ENCODE measurements at regions not wholly inside any gene's neighbourhood (a gene's known extent, or its start where the extent isn't known, plus 50 kb on each side); places are given as distances from the start of the nearest gene placed in this dataset.

GRCh38 chr18:73487966-73488365, 620.2 kb upstream of the NETO1 start:
- no peak for ATAC-seq
- no peak for TF ChIP-seq ZNF565 (CRISPR knock-in tag; conservative IDR thresholded peaks at IDR 0.05; ENCODE audit: low read depth)
- TF ChIP-seq RARB (CRISPR knock-in tag; IDR thresholded peaks at IDR 0.05), result no peak
- no peak for TF ChIP-seq TOX (CRISPR knock-in tag; IDR thresholded peaks at IDR 0.05; ENCODE audit: borderline replicate concordance)
- TF ChIP-seq CSRNP3 (CRISPR knock-in tag; IDR thresholded peaks at IDR 0.05), result no peak
- TF ChIP-seq GLIS3 (CRISPR knock-in tag; IDR thresholded peaks at IDR 0.05), result no peak
- no peak for TF ChIP-seq PATZ1 (CRISPR knock-in tag; IDR thresholded peaks at IDR 0.05; ENCODE audit: borderline replicate concordance)
- TF ChIP-seq ZC3H10 (CRISPR knock-in tag; IDR thresholded peaks at IDR 0.05), result no peak
- no peak for TF ChIP-seq ARNTL (CRISPR knock-in tag; IDR thresholded peaks at IDR 0.05; ENCODE audit: borderline replicate concordance, low read depth)
- TF ChIP-seq OSR1 (CRISPR knock-in tag; IDR thresholded peaks at IDR 0.05), result no peak
- TF ChIP-seq ZNF8 (CRISPR knock-in tag; IDR thresholded peaks at IDR 0.05), result no peak
- TF ChIP-seq CSDC2 (CRISPR knock-in tag; IDR thresholded peaks at IDR 0.05), result no peak
- TF ChIP-seq TCF4 (CRISPR knock-in tag; IDR thresholded peaks at IDR 0.05; ENCODE audit: borderline replicate concordance), result no peak
- TF ChIP-seq TSHZ2 (CRISPR knock-in tag; IDR thresholded peaks at IDR 0.05), result no peak
- TF ChIP-seq POU6F1 (CRISPR knock-in tag; IDR thresholded peaks at IDR 0.05; ENCODE audit: borderline replicate concordance, low read depth), result no peak
- TF ChIP-seq ZNF70 (CRISPR knock-in tag; IDR thresholded peaks at IDR 0.05), result no peak
- TF ChIP-seq ESRRG (CRISPR knock-in tag; IDR thresholded peaks at IDR 0.05), result no peak
- no peak for TF ChIP-seq SNAI2 (CRISPR knock-in tag; IDR thresholded peaks at IDR 0.05)
- TF ChIP-seq BACH2 (CRISPR knock-in tag; IDR thresholded peaks at IDR 0.05; ENCODE audit: borderline replicate concordance), result no peak

GRCh38 chr18:73485166-73485565, 617.4 kb upstream of the NETO1 start:
- TF ChIP-seq ZC3H10 (CRISPR knock-in tag; IDR thresholded peaks at IDR 0.05), result no peak
- no peak for TF ChIP-seq ZNF565 (CRISPR knock-in tag; conservative IDR thresholded peaks at IDR 0.05; ENCODE audit: low read depth)
- no peak for TF ChIP-seq SNAI2 (CRISPR knock-in tag; IDR thresholded peaks at IDR 0.05)
- no peak for TF ChIP-seq TOX (CRISPR knock-in tag; IDR thresholded peaks at IDR 0.05; ENCODE audit: borderline replicate concordance)
- TF ChIP-seq CREB5 (CRISPR knock-in tag; IDR thresholded peaks at IDR 0.05; ENCODE audit: low read depth), result no peak
- no peak for TF ChIP-seq RARB (CRISPR knock-in tag; IDR thresholded peaks at IDR 0.05)
- TF ChIP-seq CSRNP3 (CRISPR knock-in tag; IDR thresholded peaks at IDR 0.05), result no peak
- TF ChIP-seq ZNF8 (CRISPR knock-in tag; IDR thresholded peaks at IDR 0.05), result no peak
- TF ChIP-seq PPARA (CRISPR knock-in tag; IDR thresholded peaks at IDR 0.05; ENCODE audit: borderline replicate concordance), result no peak
- TF ChIP-seq OSR1 (CRISPR knock-in tag; IDR thresholded peaks at IDR 0.05), result no peak
- TF ChIP-seq TSHZ2 (CRISPR knock-in tag; IDR thresholded peaks at IDR 0.05), result no peak
- no peak for TF ChIP-seq POU6F1 (CRISPR knock-in tag; IDR thresholded peaks at IDR 0.05; ENCODE audit: borderline replicate concordance, low read depth)
- TF ChIP-seq GLIS3 (CRISPR knock-in tag; IDR thresholded peaks at IDR 0.05), result no peak
- TF ChIP-seq ZNF70 (CRISPR knock-in tag; IDR thresholded peaks at IDR 0.05), result no peak
- no peak for TF ChIP-seq ISL1 (CRISPR knock-in tag; IDR thresholded peaks at IDR 0.05)
- no peak for TF ChIP-seq CSDC2 (CRISPR knock-in tag; IDR thresholded peaks at IDR 0.05)
- TF ChIP-seq BACH2 (CRISPR knock-in tag; IDR thresholded peaks at IDR 0.05; ENCODE audit: borderline replicate concordance), result no peak
- no peak for TF ChIP-seq ZFP30 (CRISPR knock-in tag; IDR thresholded peaks at IDR 0.05)
- TF ChIP-seq TCF4 (CRISPR knock-in tag; IDR thresholded peaks at IDR 0.05; ENCODE audit: borderline replicate concordance), result no peak
- no peak for TF ChIP-seq ZFP3 (CRISPR knock-in tag; IDR thresholded peaks at IDR 0.05)
- ATAC-seq, result no peak
